IPS DF 19.7 (cell line): ENCODE measurements at regions not wholly inside any gene's neighbourhood (a gene's known extent, or its start where the extent isn't known, plus 50 kb on each side); places are given as distances from the start of the nearest gene placed in this dataset.
"Not testable (repeated sequence)": the region's sequence is repeated elsewhere in the genome, so short reads cannot be mapped to it uniquely, and the experiment has no call there.

Experiments used
- DNase-seq: peaks from one replicate; pipeline ENCODE4 v3.0.0-alpha.2; 2013; ENCODE audit warnings: low read depth, low spot score

DNA sequence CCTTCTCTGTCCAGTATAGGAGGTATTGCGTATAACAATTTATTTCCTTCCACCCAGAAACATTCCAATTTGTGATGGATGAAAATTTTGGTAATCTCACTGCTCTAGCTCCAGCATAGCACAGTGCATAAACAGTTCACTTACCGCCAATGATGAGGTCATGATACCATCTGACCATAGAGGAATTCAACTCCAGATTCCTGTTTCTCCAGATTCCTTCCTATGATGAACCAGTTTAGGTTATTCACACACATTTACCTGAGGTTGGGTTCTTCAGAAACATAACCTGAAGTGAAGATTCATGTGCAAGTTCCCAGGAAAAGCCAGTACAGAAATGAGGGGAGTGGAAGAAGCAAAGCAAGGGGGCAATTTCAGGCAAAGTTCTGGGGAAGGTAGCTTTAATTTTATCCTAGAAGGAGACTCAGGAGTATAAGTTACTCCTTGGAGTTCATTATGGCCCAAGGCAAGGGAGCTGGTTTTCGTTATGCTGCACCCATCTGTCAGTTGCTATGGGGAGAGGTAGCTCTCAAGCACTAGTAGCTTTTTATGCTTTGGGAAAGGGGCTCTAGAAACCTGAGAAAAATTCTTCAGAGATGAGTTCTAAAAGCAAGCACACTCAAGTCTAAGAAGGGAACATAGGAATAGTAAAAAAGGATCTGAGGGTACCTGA, 121.6 kb downstream of the CASP12 start:
- no peak for DNase-seq

DNA sequence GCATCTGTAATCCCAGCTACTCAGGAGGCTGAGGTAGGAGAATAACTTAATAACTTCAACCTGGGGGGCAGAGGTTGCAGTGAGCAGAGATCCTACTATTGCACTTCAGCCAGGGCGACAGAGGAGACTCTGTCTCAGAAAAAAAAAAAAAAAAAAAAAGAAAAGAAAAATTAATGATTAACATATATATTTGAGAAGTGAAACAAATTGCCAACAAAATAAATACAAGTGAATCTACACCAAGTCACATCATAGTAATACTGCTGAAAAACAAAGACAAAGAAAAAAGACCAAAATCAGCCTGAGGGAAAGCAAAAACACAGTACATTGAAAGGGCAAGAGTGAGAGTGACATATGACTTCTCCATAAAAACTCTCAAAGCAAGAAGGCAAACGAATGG, 123.7 kb downstream of the CASP12 start:
- DNase-seq, result no peak

DNA sequence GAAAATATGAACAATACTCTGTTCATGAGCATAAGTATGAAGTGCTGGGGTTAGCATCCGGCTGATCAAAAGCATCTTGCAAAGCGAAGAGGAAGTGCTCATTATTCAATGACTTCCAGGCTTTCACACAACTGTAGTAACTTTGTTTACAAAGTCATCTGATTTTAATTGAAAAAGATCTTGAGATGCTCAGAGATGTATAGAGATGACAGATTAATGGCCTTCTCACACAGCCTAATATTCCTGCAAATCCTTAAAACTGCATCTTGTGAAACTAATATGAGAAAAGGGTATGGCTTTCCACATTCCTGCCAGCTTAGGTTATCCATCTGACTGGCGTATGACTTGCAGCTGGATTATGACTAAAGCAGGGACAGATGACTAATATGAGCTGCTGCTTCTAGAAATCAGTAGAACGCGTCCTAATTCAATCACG, 125.4 kb downstream of the CASP12 start:
- no peak for DNase-seq

DNA sequence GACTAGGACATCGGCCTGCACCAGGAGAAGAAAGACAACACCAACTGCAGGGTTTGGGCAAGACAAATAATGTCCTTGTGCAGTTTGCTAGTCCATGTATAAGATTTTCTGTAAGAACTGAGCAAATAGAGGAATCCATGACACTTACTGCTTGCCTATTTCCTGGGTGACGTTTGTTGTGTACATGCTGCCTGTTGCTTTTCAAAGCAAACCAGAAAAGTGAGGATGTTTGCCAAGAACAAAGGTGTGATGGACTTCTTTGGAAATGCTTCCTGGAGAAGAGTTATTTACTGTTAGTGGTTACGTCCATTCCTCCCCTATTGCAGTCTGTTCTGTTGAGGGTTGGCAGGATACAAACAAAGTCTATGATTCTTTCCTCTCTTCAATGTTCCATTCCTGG, 126.5 kb downstream of the CASP12 start:
- DNase-seq, result no peak

DNA sequence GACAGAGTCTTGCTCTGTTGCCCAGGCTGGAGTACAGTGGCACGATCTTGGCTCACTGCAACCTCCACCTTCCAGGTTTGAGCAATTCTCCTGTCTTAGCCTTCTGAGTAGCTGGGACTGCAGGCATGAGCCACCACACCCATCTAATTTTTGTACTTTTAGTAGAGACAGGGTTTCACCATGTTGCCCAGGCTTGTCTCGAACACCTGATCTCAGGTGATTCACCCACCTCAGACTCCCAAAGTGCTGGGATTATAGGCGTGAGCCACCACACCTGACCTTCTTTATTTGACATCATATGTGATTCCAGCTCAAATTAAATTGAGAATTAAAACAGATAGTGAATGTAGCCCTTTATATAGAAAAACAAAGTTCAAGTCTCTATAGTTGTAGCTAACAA, 127.2 kb downstream of the CASP12 start:
- not testable (repeated sequence) for DNase-seq

DNA sequence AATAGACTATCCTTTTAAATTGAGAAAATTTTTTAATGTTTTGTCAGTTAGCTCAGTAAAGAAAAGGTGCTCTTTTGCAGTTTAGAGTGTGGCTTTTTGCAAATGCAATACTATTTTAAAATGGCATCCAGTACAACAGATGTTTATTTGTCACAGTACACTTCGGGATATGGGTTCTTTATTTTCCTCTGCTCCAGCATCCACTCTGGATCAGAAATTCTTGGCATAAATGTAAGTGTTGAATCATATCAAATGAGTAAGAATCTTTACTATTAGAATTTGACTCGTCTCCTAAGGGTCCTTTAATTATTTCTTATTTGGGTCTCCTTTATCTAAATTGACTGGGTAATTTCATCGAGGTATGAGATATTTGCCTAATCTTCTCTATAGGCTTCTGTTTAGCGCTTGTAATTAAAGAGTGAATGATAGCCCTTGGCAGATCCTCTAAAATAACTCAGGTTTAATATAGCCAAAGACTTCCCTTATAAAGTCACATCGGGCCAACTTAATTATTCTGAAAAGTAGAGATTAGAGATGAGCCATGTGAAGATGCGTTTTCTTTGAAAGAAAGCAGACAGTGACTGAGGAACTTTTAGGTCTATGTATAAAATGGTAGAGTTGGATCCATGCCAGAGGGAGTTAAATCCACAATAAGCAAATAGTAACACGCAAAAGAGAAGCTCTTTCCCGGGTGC, 132.7 kb downstream of the CASP12 start:
- no peak for DNase-seq

DNA sequence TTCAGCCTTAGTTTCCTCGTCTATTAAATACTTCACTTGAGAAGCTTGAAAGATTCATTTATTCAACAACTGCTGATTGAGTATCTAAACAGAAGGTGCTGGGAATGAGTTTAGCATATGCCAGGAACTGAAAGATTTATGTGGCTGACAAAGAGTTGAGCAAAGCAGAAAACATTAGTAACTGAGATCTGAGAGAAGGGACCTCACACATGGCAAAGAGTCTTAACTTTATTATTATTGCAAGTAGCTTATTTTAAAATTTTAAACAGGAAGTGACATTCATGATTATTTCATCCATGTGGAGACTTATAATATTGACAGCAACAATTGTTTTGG, 133.6 kb downstream of the CASP12 start:
- DNase-seq, result no peak

DNA sequence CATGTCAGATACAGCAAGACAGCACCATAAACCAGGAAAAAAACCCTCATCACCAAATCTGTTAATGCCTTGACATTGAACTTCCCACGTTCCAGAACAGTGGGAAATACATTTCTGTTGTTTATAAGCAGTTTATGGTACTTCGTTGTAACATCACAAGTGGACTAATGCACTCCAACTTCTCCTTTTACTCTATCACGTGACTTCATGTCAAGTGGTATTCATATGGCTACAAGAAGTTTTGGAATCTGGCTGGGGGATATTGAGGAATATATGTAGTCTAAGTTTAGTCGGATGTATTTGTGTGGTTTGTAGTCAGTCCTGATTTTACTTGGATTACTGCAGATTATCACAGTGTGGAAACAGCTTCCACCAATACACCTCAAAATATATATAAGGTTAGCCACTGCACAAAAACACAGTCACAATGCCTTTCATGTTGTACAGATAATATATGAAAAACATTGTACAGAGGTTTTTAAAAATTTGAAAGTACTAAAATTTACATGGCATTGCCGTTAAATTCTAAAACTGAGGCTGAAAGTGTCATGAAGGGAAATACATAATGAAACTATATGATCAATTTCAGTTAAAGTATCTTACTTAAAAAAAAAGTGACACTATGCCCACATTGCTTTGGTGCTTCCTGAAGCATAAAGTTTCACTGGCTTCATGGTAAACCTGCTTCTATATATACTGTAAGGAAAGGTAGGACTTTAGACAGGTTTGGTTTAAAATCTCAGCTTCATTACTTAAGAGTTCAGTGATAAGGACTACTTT, 134.1 kb downstream of the CASP12 start:
- no peak for DNase-seq

DNA sequence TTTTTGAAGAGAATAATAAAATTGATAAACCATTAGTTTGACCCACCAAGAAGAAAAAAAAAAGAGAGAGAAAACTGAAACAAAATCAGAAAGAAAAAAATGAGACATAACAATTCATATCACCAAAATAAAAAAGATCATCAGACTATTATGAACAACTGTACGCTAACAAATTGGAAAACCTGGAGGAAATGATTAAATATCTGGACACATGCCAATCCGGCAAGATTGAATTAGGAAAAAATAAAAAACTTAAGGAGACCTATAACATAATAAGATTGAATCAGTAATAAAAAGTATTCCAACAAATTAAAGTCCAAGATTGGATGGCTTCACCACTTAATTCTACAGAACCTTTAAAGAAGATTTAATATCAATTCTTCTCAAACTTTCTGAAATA, 136.7 kb downstream of the CASP12 start:
- DNase-seq, result no peak

DNA sequence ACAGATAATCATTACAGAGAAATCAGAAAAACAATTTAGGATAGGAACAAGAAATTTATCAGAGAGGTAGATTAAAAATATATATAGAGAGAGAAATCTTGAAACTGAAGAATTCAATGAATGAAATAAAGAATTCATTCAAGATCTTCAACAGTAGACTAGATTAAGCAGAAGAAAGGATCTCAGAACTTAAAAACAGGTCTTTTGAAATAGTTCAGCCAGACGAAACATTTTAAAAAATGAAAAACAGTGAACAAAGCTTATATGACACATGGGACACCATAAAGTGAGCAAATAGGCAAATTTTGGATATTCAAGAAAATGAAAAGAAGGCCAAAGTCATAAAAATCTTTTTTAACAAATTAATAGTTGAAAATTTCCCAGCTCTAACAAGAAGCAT, 138.8 kb downstream of the CASP12 start:
- DNase-seq, result no peak

DNA sequence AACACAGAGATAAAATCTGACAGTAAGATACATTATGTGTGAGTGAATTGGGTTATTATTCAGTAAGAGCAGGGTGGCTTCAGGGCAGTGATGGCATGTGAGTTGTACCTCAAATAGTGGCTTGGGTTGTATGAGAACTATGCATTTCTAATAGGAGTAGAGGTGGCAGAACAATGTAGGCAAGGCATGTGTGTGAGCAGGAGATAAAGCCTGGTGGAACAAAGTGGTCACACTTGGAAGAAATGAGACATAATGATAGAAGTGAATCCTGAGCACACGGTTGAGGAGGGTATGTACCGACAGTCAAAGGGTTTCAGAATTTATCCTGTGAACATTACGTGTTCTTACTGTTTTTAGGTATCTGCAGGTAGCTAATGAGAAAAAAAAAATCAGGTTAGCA, 159.3 kb downstream of the CASP12 start:
- DNase-seq, result no peak

DNA sequence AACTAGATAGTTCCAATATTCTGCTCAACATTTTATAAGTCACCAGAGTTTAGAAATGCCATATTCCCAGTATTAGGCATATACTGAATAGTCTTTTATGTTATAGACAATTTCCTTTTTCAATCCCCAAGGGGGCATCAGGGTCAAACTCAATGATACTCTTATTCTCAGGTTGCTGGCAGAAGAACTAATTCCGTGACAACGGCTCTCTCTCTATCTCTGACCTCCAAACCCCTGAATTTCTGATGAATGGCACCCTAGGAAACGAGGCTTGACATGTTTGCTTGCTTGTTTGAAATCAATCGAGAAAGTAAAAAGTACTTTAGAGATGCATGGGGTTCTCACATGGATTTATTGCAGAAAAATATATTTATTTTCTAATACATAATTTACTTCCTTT, 160.1 kb downstream of the CASP12 start:
- DNase-seq, result no peak

DNA sequence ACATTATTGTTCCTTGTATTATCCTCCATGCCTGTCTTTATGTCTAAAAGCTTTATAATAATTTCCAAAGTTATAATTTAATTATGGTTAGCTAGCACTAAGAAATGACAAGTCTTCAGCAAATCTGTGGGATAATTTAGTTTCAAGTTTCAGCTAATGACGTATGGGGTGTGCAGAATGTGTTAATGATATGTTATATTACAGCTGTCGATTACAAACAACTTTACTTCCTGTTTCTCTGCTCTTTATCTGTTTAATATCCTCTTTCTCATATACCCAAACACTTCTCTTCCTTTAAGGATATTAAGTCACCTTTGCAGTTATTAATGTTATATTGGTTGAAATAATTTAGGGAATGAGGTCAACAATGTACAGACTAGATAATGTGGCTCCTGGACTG, 161.8 kb downstream of the CASP12 start:
- DNase-seq, result no peak

DNA sequence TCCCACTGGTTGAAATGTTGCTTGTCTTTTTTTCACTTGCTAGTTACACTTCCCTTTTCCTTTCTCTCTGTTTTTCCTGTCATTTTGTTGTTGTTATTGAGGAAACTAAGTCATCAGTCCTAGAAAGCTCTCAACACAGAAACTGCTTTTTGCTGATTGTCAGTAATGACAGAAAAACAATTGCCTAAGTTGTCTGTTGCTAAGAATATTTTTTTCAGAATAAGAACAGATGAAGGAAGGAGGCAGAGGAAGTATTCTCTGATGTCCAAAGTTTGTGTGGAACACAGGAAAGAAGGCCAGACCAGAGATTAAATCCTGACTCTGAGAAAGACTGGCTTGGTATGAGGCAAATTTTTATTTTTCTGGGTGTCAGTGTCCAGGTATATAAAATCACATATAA, 163.3 kb downstream of the CASP12 start:
- DNase-seq, result no peak

DNA sequence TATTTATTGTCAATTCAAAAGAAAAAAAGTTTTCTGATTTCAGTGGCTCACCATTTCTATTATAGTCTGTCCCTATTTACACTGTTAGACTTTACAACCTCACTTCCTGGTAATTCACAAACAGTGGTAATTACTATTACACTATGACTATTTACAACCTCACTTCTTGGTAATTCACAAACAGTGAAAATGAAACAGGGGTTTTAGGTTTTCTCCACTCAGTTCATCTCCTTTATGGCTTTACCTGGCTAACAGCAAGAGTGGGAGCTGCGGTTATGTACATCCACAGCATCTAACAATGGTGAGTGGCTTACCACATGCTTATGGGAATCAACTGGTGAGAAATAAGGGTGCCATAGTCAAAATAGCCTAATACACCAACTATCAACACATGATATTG, 166.4 kb downstream of the CASP12 start:
- no peak for DNase-seq

DNA sequence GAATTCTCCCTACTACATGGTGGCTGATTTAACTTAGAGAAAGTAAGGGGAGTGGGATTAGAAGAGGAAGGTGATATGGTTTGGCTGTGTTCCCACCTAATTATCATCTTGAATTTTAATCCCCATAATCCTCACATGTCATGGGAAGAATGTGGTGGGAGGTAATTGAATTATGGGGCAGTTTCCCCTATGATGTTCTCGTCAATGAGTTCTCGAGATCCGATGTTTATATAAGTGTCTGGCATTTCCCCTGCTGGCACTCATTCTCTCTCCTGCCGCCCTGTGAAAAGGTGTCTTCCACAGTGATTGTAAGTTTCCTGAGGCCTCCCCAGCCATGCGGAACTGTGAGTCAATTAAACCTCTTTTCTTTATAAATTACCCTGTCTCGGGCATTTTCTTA, 169.3 kb downstream of the CASP12 start:
- DNase-seq, result no peak

DNA sequence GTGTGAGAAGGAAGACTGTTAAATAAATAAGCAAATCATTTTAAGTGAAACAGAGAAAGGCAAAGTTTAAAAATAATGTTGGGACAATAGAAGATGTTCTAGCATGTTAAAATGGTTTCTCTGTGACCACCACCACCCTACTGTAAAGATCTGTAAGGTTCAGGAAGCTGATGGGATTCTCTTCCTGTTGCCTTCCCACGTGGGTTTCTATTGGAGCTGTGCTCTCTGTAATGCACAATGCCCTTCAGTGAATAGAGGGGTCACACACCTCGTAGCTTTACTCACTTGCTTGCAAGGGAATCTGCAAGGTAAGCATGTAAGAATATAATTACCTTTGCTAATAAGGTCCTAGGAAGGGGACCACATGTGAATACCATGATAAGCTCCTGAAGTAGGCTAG, 170.5 kb downstream of the CASP12 start:
- no peak for DNase-seq

DNA sequence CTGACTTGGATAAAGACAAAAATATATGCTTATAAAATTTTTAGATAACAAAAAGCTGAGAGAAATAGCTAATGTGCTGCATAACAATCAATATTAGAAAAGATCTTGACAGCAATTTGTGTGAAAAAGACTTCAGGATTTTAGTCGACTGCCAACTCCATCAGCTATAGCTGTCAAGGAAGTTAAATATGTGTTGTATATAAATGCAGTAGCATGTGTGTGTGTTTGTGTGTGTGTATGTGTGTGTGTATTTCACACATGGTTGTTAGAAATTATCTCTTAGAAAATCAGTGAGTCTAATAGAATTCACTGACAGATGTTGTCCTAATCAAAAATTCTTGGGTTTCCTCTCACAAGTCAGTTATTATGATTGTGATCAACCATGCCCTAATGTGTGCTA, 171.2 kb downstream of the CASP12 start:
- DNase-seq, result no peak

DNA sequence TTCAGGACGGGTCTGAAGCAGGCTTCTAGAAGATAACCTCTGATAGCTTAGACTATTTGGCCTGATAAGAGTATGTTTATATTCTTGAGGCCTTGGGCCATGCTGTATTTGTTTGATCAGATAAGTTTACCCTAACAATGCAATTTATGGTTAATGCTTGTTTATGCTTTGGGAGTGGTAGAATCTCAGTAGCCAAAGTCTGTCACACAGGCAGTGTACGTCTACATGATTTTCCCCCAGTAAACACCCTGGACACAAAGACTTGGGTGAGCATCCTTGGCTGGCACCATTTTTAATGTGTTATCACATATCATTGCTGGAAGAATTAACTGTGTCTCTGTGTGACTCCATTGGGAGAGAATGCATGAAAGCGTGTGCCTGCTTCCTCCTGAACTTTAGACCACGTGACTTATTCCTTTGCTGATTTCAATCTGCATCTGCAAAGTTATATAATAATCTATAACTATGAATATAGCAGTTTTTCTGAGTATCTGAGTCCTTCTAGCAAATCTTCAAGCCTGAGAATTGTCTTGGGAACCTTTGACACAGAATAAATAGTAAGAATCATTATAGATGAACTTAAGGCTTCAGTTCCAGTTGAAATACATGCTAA, 172.4 kb downstream of the CASP12 start:
- no peak for DNase-seq

DNA sequence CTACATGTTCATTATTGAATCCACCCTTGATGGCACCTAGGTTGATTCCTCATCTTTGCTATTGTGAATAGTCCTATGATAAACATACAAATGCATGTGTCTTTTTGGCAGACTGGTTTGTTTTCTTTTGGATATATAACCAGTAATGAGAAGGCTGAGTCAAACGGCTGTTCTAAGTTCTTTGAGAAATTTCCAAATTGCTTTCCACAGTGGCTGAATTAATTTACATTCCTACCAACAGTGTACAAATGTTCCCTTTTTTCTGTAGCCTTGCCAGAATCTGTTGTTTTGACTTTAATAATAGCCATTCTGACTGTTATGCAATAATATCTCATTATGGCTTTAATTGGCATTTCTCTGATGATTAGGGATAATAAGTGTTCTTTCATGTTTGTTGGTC, 184.9 kb downstream of the CASP12 start:
- no peak for DNase-seq

DNA sequence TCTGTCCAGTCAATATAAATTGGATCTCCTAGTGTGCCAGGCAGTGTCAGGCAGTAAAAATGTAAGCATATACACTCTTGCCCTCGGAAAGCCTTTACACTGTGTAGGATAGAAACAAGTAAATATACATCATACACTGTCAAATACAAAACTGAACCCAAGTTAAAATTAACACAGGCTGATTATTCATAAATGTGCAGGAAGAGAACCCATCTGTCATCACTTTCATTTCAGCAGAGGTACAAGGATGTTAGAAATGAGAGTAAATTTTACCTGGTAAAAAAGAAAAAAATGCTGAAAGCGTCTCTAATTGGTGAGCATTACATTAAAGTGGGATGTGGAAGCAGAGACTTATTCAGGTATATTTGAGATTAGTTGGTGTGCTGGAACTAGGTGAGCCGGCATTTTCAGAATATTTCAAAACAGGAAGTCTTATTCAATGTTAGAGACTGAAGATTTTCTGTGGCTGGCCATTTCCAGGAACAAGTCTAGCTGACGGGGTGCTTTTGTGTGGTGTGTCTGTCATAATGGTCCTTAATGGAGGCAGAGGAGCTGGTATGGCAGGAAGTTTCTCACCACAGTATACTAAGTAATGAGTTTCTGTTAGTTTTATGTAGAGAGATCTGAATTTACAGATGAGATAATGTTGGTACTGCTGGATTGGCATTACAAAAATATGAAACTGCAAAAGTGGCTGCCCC, 192.6 kb downstream of the CASP12 start:
- no peak for DNase-seq

DNA sequence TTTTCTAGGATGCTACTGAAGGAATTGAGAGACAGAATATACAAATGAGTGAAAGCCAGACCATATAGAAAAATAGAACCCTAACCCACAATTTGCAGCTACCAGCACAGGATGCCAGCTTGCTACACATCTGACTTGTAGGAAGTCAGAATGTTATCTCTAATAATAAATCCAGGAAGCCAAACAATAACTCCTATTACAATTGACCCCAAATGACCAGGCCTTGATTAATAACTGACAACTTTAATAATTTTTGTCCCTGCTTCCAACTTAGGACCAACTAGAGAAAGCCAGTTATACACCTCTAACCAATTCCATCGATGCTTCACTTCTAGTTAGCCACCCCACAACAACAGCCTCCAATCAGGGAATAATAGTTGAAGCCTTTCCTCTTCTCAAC, 193.4 kb downstream of the CASP12 start:
- no peak for DNase-seq
